ENCODE measurements at regions not wholly inside any gene's neighbourhood (a gene's known extent, or its start where the extent isn't known, plus 50 kb on each side); places are given as distances from the start of the nearest gene placed in this dataset.

DNA sequence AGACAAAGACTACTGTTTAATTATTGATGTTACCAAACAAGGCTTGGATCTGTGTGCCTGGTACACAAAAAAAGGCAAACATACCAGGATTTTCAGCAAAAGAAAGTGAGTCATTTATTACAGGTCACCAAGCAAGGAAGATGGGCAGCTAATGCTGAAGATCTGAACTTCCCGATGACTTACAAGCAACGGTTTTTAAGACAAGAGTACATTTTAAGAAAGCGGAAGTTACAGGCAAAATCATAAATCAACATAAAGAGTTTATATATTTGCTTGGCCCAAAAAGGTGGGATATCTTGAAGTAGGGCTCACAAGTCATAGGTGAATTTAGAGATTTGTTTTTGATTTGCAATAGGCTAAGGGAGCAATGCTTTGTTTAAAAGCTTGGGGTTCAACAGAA, 125.4 kb upstream of the SPATA16 start:
- intact Hi-C loops (cut with micrococcal nuclease) = no loop called here
- ChIA-PET CTCF (no interaction called here), POLR2A (no interaction called here), RAD21 (ENCODE audit: low non-redundant PET in 1 of 2, low total read pairs in 2 of 2, uncharacterized antibody in 2 of 2, unreplicated experiment in 2 of 2) (no interaction called here)
- H3K27ac ChIP-seq (ENCODE audit: low read depth, low read length) = no peak overlapping the region
- H3K27me3 ChIP-seq (ENCODE audit: insufficient read depth, low read length) = no peaks in the 10 kb centered on the region
- no peaks in the 10 kb centered on the region for H4K20me1 ChIP-seq (ENCODE audit: insufficient read depth)
- H3K9me3 ChIP-seq (ENCODE audit: control insufficient read depth in 1 of 2, insufficient read depth in 1 of 2, low read depth in 1 of 2, low read length in 2 of 2) = no peaks in the 10 kb centered on the region
- peaks cover 0 to 6% of the 10 kb centered on the region in 2 experiments; a peak in 1 of 4 replicates for H3K4me1 ChIP-seq (ENCODE audit: control insufficient read depth in 1 of 2, insufficient read depth in 2 of 2, low read length in 2 of 2)
- DNase-seq (ENCODE audit: low read depth, low spot score) = no peak
- no peak overlapping the region for H3K9ac ChIP-seq (ENCODE audit: low read length)
- no peaks in the 10 kb centered on the region for H3K36me3 ChIP-seq (ENCODE audit: control insufficient read depth in 1 of 2, insufficient read depth in 2 of 2, low read length in 2 of 2)
- no peaks in the 10 kb centered on the region for H3K9me2 ChIP-seq (ENCODE audit: insufficient read depth)
- TF ChIP-seq SIN3A (IDR thresholded peaks at IDR 0.05; ENCODE audit: low read depth) (no peak), MAX (IDR thresholded peaks at IDR 0.05) (no peak), CBX3 (IDR thresholded peaks at IDR 0.05; ENCODE audit: low read depth) (no peak), ZFX (IDR thresholded peaks at IDR 0.05) (no peak), CEBPB (IDR thresholded peaks at IDR 0.05; ENCODE audit: low read depth) (no peak), SRF (IDR thresholded peaks at IDR 0.05; ENCODE audit: low read depth) (no peak), ELF1 (IDR thresholded peaks at IDR 0.05; ENCODE audit: borderline replicate concordance, low read depth) (no peak), EZH2 (IDR thresholded peaks at IDR 0.05) (no peak), POLR2A (IDR thresholded peaks at IDR 0.05; ENCODE audit: borderline replicate concordance, extremely low read depth, insufficient read depth, insufficient read length) (no peak), YY1 (IDR thresholded peaks at IDR 0.05; ENCODE audit: extremely low read depth, insufficient replicate concordance, low read depth, low read length) (no peak), POLR2AphosphoS5 (IDR thresholded peaks at IDR 0.05; ENCODE audit: low read depth, low read length) (no peak), JUND (IDR thresholded peaks at IDR 0.05) (no peak), SP1 (IDR thresholded peaks at IDR 0.05; ENCODE audit: low read depth) (no peak), ZNF274 (IDR thresholded peaks at IDR 0.05; ENCODE audit: low read depth, low read length) (no peak), RAD21 (IDR thresholded peaks at IDR 0.05; ENCODE audit: low read depth) (no peak), FOSL1 (IDR thresholded peaks at IDR 0.05; ENCODE audit: low read depth) (no peak), EZH2phosphoT487 (IDR thresholded peaks at IDR 0.05; ENCODE audit: borderline replicate concordance) (no peak)
- TF ChIP-seq, protein P1, sequence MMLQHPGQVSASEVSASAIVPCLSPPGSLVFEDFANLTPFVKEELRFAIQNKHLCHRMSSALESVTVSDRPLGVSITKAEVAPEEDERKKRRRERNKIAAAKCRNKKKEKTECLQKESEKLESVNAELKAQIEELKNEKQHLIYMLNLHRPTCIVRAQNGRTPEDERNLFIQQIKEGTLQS (IDR thresholded peaks at IDR 0.05) = no peak
- H2AFZ ChIP-seq (ENCODE audit: low read depth, low read length, poor library complexity, severe bottlenecking) = no peak overlapping the region
- no peaks in the 10 kb centered on the region for H3K79me2 ChIP-seq (ENCODE audit: insufficient read depth, low read length)
- ATAC-seq = no peak
- no TSS peak for BruUV-seq (replicated peaks)
- H3K4me2 ChIP-seq (ENCODE audit: low read length) = no peak overlapping the region
- H3K4me3 ChIP-seq (replicated peaks in 1 of 2; ENCODE audit: low read depth in 1 of 2, low read length in 2 of 2) = no peak overlapping the region
